ENCODE measurements at regions not wholly inside any gene's neighbourhood (a gene's known extent, or its start where the extent isn't known, plus 50 kb on each side); places are given as distances from the start of the nearest gene placed in this dataset.

- no peak overlapping the region for H3K9ac ChIP-seq (ENCODE audit: low read length)
- H3K27me3 ChIP-seq (replicated peaks in 1 of 4; ENCODE audit: control extremely low read depth in 1 of 4, control insufficient read depth in 3 of 4, insufficient read depth in 4 of 4, low read length in 3 of 4): no peaks in the 10 kb centered on the region
- no peak overlapping the region for H3K4me3 Mint-ChIP-seq
- H3K4me3 ChIP-seq (ENCODE audit: control extremely low read depth in 1 of 5, extremely low read depth in 1 of 5, insufficient read depth in 1 of 5, low read depth in 2 of 5, low read length in 4 of 5): no peak overlapping the region
- H3K27ac ChIP-seq (ENCODE audit: low read length in 2 of 2): no peak overlapping the region
- no peaks in the 10 kb centered on the region for H3K9me3 ChIP-seq (ENCODE audit: control extremely low read depth in 1 of 3, control insufficient read depth in 2 of 3, insufficient read depth in 1 of 3, low read length in 2 of 3)
- ChIA-PET CTCF (no interaction called here), POLR2A (interaction anchor here (0.6 kb wide), 1 partner anchor 48 kb away, joined by 7 read pairs; no protein-coding TSS in a partner anchor)
- H3K79me2 ChIP-seq (ENCODE audit: control insufficient read depth, insufficient read depth, low read length): no peaks in the 10 kb centered on the region
- H4K20me1 ChIP-seq (ENCODE audit: control insufficient read depth, insufficient read depth, low read length, poor library complexity, severe bottlenecking): no peaks in the 10 kb centered on the region
- H3K27ac Mint-ChIP-seq: no peak overlapping the region
- no peaks in the 10 kb centered on the region for H3K4me1 Mint-ChIP-seq
- H3K9me3 Mint-ChIP-seq (ENCODE audit: insufficient read depth): no peaks in the 10 kb centered on the region
- no peaks in the 10 kb centered on the region for H3K36me3 ChIP-seq (replicated peaks in 1 of 2; ENCODE audit: control extremely low read depth in 1 of 2, control insufficient read depth in 1 of 2, extremely low read depth in 1 of 2, insufficient read depth in 2 of 2, low read length in 1 of 2)
- 100% methylated on average over 1 of the region's 3 CpGs for WGBS (ENCODE audit: insufficient coverage)
- TF ChIP-seq EZH2 (IDR thresholded peaks at IDR 0.05; ENCODE audit: borderline replicate concordance, insufficient read depth, low read depth, low read length, poor library complexity, severe bottlenecking): no peak
- TF ChIP-seq CTCF (IDR thresholded peaks at IDR 0.05): no peak
- no peak overlapping the region for H2AFZ ChIP-seq (ENCODE audit: insufficient read depth, low read depth, low read length, poor library complexity, severe bottlenecking)
- intact Hi-C loops (cut with micrococcal nuclease): no loop called here
- ATAC-seq (ENCODE audit: low read depth) (no peak), DNase-seq (no peak)
- H3K4me2 ChIP-seq (replicated peaks; ENCODE audit: low read depth, low read length, poor library complexity, severe bottlenecking): no peak overlapping the region
- no peaks in the 10 kb centered on the region for H3K4me1 ChIP-seq (ENCODE audit: control insufficient read depth in 2 of 2, insufficient read depth in 2 of 2, low read length in 2 of 2)
- H3K27me3 Mint-ChIP-seq: peaks cover 17% of the 10 kb centered on the region
Measured at GRCh38 chr17:73887739-73888138, 243.5 kb upstream of the SDK2 start.

GRCh38 chr17:73888862-73889261 is 244.6 kb upstream of the SDK2 start:
- H3K9me3 Mint-ChIP-seq (ENCODE audit: insufficient read depth): no peaks in the 10 kb centered on the region
- H3K4me3 ChIP-seq (ENCODE audit: control extremely low read depth in 1 of 5, extremely low read depth in 1 of 5, insufficient read depth in 1 of 5, low read depth in 2 of 5, low read length in 4 of 5): no peak overlapping the region
- no peaks in the 10 kb centered on the region for H3K9me3 ChIP-seq (ENCODE audit: control extremely low read depth in 1 of 3, control insufficient read depth in 2 of 3, insufficient read depth in 1 of 3, low read length in 2 of 3)
- no peaks in the 10 kb centered on the region for H3K4me1 ChIP-seq (ENCODE audit: control insufficient read depth in 2 of 2, insufficient read depth in 2 of 2, low read length in 2 of 2)
- POLR2A ChIA-PET: no interaction called here
- no peak for TF ChIP-seq EZH2 (IDR thresholded peaks at IDR 0.05; ENCODE audit: borderline replicate concordance, insufficient read depth, low read depth, low read length, poor library complexity, severe bottlenecking)
- TF ChIP-seq CTCF (IDR thresholded peaks at IDR 0.05): no peak
- H3K27ac ChIP-seq (ENCODE audit: low read length in 2 of 2): no peak overlapping the region
- H3K27ac Mint-ChIP-seq: no peak overlapping the region
- no peaks in the 10 kb centered on the region for H3K79me2 ChIP-seq (ENCODE audit: control insufficient read depth, insufficient read depth, low read length)
- 100% methylated on average over 3 of the region's 7 CpGs for WGBS (ENCODE audit: insufficient coverage)
- H3K36me3 ChIP-seq (replicated peaks in 1 of 2; ENCODE audit: control extremely low read depth in 1 of 2, control insufficient read depth in 1 of 2, extremely low read depth in 1 of 2, insufficient read depth in 2 of 2, low read length in 1 of 2): no peaks in the 10 kb centered on the region
- no peak overlapping the region for H3K4me2 ChIP-seq (replicated peaks; ENCODE audit: low read depth, low read length, poor library complexity, severe bottlenecking)
- H3K4me1 Mint-ChIP-seq: no peaks in the 10 kb centered on the region
- H3K4me3 Mint-ChIP-seq: no peak overlapping the region
- H3K27me3 Mint-ChIP-seq: peaks cover 14% of the 10 kb centered on the region
- CTCF ChIA-PET: no interaction called here
- H3K27me3 ChIP-seq (replicated peaks in 1 of 4; ENCODE audit: control extremely low read depth in 1 of 4, control insufficient read depth in 3 of 4, insufficient read depth in 4 of 4, low read length in 3 of 4): peaks cover 0 to 6% (median 0%) of the 10 kb centered on the region in 4 experiments
- intact Hi-C loops (cut with micrococcal nuclease): no loop called here
- no peak overlapping the region for H2AFZ ChIP-seq (ENCODE audit: insufficient read depth, low read depth, low read length, poor library complexity, severe bottlenecking)
- DNase-seq: no peak
- no peaks in the 10 kb centered on the region for H4K20me1 ChIP-seq (ENCODE audit: control insufficient read depth, insufficient read depth, low read length, poor library complexity, severe bottlenecking)
- ATAC-seq (ENCODE audit: low read depth): no peak
- no peak overlapping the region for H3K9ac ChIP-seq (ENCODE audit: low read length)

Data from B cell (primary cell).